Thoracic aorta (tissue), 2 donors: ENCODE measurements at regions not wholly inside any gene's neighbourhood (a gene's known extent, or its start where the extent isn't known, plus 50 kb on each side); places are given as distances from the start of the nearest gene placed in this dataset.

Experiments used
- ATAC-seq: fragments of 150-250 bp; one replicate; pipeline ENCODE4 v1.8.0; 2017; ENCODE audit warnings: low read depth; ENCODE audit not compliant: insufficient number of reproducible peaks, low FRiP score
- DNase-seq: peaks from one replicate; pipeline ENCODE4 v3.0.0-alpha.2; 2020; ENCODE audit warnings: low spot score
- H3K27ac ChIP-seq, 2 donors: fragments of 200-600 bp; sonication (generic); 1 replicate in 1 of 2; 2 replicates in 1 of 2; pipeline ENCODE4 v1.5.1; 2016; ENCODE audit warnings: mild to moderate bottlenecking in 2 of 2, moderate library complexity in 2 of 2
- H3K27me3 ChIP-seq: fragments of 200-600 bp; sonication (generic); replicated peaks from 2 replicates; pipeline ENCODE4 v1.6.0; 2016; ENCODE audit warnings: mild to moderate bottlenecking; ENCODE audit not compliant: insufficient read depth
- H3K36me3 ChIP-seq: fragments of 200-600 bp; sonication (generic); one replicate; pipeline ENCODE4 v1.5.1; 2016
- H3K4me1 ChIP-seq, 2 donors: fragments of 200-600 bp; sonication (generic); 1 replicate in 1 of 2; 2 replicates in 1 of 2; pipeline versions ENCODE4 v1.5.1 to v1.6.0; 2016; ENCODE audit warnings: low read depth in 2 of 2, mild to moderate bottlenecking in 1 of 2; ENCODE audit not compliant: control insufficient read depth in 1 of 2
- H3K4me3 ChIP-seq: fragments of 200-600 bp; sonication (generic); 2 replicates; pipeline ENCODE4 v1.5.1; 2016; ENCODE audit warnings: mild to moderate bottlenecking
- H3K9me3 ChIP-seq: fragments of 200-600 bp; sonication (generic); 2 replicates; pipeline ENCODE4 v1.5.1; 2016
- TF ChIP-seq, protein P1 (sequence below): fragments of 200-600 bp; sonication (generic); IDR thresholded peaks from one replicate; pipeline ENCODE4 v1.5.1; 2019; ENCODE audit warnings: antibody characterized with exemption

GRCh38 chr20:58043236-58044140 is 185.0 kb downstream of the ANKRD60 start:
- DNase-seq (no peak), ATAC-seq (no peak)
- TF ChIP-seq, protein P1, sequence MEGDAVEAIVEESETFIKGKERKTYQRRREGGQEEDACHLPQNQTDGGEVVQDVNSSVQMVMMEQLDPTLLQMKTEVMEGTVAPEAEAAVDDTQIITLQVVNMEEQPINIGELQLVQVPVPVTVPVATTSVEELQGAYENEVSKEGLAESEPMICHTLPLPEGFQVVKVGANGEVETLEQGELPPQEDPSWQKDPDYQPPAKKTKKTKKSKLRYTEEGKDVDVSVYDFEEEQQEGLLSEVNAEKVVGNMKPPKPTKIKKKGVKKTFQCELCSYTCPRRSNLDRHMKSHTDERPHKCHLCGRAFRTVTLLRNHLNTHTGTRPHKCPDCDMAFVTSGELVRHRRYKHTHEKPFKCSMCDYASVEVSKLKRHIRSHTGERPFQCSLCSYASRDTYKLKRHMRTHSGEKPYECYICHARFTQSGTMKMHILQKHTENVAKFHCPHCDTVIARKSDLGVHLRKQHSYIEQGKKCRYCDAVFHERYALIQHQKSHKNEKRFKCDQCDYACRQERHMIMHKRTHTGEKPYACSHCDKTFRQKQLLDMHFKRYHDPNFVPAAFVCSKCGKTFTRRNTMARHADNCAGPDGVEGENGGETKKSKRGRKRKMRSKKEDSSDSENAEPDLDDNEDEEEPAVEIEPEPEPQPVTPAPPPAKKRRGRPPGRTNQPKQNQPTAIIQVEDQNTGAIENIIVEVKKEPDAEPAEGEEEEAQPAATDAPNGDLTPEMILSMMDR, result no peak
- Histone ChIP-seq H3K27me3 (no peaks in the 10 kb centered on the region), H3K9me3 (no peaks in the 10 kb centered on the region), H3K4me1 (peaks cover 3 to 6% of the 10 kb centered on the region in 2 donors), H3K36me3 (no peaks in the 10 kb centered on the region), H3K27ac (no peak overlapping the region), H3K4me3 (no peak overlapping the region)

GRCh38 chr20:58042591-58042990 is 185.9 kb downstream of the ANKRD60 start:
- H3K4me1 ChIP-seq, result no peaks in the 10 kb centered on the region

DNA sequence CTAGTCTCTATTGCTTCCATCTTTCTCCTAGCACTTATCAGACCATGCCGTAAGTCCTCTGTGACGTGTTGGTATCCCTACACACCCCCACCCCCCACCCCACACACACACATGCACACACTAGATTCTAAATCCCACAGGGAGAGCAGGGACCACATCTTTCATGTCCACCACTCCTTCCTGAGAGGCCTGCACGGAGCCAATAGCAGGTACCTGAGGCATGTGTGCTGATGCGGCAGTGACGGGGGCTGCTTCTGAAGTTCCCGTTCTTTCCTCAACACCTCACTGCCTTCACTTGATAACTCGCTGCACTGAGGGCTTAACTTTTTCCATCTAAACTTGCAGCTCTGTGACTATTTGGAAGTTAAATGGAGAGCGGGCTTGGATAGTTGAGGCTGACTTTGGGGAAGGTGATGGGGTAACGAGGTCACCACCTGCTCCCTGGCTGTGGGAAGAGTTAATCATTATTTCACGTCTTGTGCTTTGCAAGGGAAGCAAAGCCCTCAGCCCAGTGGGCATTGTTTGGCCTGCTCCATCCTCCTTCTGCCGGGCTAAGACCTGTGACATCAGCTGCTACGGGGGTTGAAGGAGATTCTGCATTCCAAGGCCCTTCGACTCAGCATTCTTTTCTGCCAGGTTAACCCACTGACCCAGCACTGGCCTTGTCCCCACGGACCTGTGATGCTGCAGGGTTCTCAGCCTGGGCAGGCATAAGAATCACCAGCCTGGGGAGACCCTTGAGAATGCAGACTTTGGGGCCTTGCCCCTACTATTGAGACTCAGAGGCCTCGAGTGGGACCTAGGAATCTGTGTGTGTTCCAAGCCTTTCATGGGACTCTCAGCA is 187.8 kb downstream of the ANKRD60 start:
- Histone ChIP-seq H3K9me3 (no peaks in the 10 kb centered on the region), H3K4me1 (no peaks in the 10 kb centered on the region), H3K4me3 (no peak overlapping the region), H3K27ac (no peak overlapping the region), H3K36me3 (no peaks in the 10 kb centered on the region), H3K27me3 (no peaks in the 10 kb centered on the region)
- DNase-seq (no peak), ATAC-seq (no peak)
- TF ChIP-seq, protein P1, result no peak

More at GRCh38 chr20:58042591-58042990, 185.9 kb downstream of the ANKRD60 start:
- Histone ChIP-seq H3K36me3 (no peaks in the 10 kb centered on the region), H3K27me3 (no peaks in the 10 kb centered on the region), H3K4me3 (no peak overlapping the region), H3K9me3 (no peaks in the 10 kb centered on the region), H3K27ac (no peak overlapping the region)
- TF ChIP-seq, protein P1, result no peak
- DNase-seq (no peak), ATAC-seq (no peak)

DNA sequence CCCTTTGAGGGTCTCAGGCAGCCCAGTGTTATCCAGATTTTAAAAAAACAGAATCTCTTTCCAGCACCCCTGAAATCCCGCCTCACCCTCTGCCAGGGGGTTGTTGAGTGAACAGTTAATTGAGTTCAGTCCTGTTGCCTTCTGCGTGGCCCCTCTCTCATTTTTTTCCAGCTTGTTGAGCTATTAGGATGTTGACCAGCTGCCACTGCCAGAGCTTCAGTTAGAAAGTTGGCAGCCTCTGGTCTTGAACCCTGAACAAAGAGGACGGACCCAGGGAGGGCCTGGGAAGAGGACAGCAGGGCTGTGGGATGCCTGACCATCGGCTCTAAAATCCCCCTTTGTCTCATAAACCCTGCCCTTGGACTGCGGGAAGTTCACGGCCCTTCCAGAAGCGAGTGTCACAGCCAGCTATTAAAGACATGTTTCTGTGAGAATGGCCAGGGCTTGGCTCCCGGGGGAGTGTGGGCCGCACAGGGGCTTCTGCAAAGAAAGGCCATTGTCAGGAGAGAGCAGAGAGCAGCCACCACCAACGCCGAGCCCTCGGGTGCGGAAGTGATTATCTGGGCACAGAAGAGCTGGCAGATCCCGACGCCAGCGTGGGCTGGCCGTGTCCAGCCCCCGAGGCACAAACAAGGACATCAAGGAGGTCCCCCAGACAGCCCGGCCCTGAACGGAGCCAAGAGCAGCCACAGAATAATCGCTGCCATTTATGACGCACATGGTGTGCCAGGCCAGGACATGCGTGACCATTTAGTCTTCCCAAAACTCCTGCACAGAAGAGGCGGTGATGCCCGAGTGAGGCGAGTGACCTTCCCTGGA is 189.0 kb downstream of the ANKRD60 start:
- no peaks in the 10 kb centered on the region for H3K9me3 ChIP-seq
- ATAC-seq, result no peak
- no peaks in the 10 kb centered on the region for H3K36me3 ChIP-seq
- H3K27me3 ChIP-seq, result no peaks in the 10 kb centered on the region
- no peak overlapping the region for H3K4me3 ChIP-seq
- H3K4me1 ChIP-seq, result no peaks in the 10 kb centered on the region
- TF ChIP-seq, protein P1, result no peak
- no peak overlapping the region for H3K27ac ChIP-seq
- DNase-seq, result no peak
